Stimulated activated CD8-positive, alpha-beta memory T cell treated with anti-CD3 and anti-CD28 coated beads, Interleukin-7, amount 100 ng/mL, for 48 hours (primary cell): ENCODE measurements at regions not wholly inside any gene's neighbourhood (a gene's known extent, or its start where the extent isn't known, plus 50 kb on each side); places are given as distances from the start of the nearest gene placed in this dataset.
"Not testable (repeated sequence)": the region's sequence is repeated elsewhere in the genome, so short reads cannot be mapped to it uniquely, and the experiment has no call there.

Experiments
- DNase-seq, 2 donors: peaks; one replicate each; pipeline ENCODE4 v3.0.0-alpha.2; 2020; ENCODE audit warnings: low read depth in 1 of 2; ENCODE audit errors: extremely low read depth in 1 of 2

DNA sequence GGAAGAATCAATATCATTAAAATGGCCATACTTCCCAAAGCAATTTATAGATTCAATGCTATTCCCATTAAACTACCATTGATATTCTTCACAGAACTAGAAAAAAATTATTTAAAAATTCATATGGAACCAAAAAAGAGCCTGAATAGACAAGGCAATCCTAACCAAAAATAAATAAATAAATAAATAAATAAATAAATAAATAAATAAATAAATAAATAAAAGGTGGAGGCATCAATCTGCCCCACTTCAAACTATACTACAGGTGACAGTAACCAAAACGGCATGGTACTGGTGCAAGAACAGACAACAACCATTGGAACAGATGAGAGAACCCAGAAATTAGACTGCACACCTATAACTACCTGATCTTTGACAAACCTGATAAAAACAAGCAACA, 598.5 kb upstream of the GRM3 start:
- DNase-seq, result not testable (repeated sequence)

DNA sequence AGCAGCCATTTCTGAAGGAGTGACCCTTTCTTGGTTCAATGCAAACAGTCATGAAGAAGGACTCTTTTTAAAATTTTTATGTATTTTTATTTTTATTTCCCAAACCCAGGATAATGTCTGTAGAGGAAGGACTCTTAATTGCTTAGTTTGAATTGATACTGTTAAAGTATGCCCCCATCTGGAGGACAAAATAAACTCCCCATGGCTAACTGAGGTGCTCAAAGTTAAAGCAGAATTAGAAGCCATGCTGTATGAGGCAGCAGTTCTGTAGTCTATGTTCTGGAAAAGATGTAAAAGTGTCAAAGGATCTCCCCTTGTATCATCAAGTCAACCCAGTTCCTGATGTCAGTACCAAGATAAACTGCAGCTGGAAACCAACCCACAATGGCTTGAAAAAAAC, 617.9 kb upstream of the GRM3 start:
- no peak for DNase-seq

DNA sequence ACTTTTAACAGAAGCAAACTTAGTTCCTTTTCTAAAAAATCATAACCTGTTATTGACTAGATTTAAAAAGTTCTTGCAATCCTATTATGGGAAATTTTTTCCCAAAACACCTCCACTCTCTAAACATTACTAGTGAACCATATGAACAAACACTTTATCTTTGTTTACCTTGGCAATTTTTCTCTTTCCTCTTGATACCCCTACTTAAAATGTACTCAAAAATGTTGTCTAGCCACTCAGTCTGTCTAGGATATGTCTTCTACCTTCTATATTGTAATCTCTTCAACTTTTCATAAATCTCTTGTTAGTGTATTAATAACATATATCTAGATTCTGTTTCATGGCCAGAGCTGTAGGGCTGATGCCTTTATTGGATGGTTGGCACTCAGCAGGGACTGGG, 630.0 kb upstream of the GRM3 start:
- no peak for DNase-seq

DNA sequence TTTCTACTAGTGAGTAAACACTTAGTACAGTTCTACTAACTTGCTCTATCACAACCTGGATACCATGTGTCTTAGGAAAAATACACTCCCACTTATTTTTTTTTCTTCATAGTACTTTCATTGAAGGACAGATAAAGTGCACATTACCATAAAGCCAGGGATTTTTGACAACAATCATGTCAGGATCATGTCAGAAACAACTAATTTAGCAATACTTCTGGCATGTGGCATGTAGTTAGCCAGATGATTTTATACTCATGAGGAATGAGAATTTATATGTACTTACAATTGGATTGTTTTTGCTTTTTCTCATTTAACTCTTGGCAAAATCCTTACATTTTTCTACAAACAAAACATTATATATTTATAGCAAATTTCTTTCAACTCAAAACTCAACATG, 630.7 kb upstream of the GRM3 start:
- DNase-seq, result no peak

DNA sequence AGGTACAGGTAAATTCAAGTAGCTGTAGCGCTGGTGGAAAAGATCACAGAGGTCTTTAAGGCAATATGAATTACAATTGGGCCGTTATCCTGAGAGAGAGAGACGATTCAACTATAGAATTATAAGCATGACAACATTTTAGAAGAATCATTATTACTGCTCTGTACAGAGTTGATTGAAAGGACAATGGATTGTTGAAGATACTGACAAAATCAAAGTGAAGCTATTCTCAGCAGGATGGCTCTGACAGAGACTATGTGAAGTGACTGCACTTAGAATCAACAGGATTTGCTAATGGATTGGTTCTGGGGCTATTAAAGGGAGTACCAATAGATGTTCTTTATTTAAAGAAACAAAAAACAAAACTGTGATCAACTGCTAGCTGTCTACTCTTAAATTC, 634.8 kb upstream of the GRM3 start:
- DNase-seq, result no peak

DNA sequence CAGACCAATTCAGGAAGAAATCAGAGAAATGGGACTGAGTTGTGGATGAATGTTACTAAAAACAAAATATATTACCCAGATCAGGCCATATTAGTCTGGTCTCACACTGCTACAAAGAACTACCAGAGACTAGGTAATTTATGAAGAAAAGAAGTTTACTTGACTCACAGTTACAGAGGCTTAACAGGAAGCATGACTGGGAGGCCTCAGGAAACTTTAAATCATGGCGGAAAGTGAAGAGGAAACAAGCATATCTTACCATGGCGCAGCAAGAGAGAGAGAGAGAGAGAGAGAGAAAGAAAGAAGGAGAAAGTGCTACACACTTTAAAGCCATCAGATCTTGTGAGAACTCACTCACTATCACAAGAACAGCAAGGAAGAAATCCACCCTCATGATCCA, 636.8 kb upstream of the GRM3 start:
- DNase-seq, result no peak

DNA sequence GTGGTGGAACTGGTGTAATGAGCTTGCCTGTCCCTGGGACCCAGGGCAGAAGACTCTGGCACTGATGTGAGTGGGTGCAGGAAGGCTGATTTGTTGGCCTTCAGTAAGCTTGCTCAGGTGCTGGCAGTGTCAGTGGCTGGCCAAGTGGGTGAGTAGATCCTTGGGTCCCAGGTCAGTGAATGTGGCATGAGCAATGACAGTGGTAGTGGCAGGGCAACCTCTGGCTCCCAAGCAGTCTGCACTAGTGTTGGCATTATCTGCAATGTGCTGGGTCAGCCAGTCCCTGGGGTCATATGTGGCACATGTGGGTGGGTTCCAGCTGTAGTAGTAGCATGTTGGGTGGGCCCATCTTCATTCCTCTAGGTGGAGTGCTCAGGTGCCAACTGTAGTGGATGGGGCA, 640.9 kb upstream of the GRM3 start:
- no peak for DNase-seq

DNA sequence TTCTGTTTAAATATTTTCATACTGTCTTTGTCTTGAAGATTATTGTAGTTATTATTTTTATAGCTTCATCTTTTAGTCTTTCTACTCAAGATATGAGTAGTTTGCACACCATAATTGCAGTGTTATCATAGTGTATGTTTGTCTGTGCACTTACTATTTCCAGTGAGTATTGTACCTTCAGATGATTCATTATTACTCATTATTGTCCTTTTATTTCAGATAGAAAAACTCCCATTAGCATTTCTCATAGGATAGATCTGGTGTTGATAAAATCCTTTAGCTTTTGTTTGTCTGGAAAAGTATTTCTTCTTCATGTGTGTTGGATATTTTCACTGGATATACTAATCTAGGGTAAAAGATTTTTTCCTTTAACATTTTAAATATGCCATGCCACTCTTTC, 646.2 kb upstream of the GRM3 start:
- DNase-seq, result no peak

GRCh38 chr7:85995101-85995500, 648.6 kb upstream of the GRM3 start:
- DNase-seq, result no peak

GRCh38 chr7:85980740-85981139, 663.0 kb upstream of the GRM3 start:
- no peak for DNase-seq

DNA sequence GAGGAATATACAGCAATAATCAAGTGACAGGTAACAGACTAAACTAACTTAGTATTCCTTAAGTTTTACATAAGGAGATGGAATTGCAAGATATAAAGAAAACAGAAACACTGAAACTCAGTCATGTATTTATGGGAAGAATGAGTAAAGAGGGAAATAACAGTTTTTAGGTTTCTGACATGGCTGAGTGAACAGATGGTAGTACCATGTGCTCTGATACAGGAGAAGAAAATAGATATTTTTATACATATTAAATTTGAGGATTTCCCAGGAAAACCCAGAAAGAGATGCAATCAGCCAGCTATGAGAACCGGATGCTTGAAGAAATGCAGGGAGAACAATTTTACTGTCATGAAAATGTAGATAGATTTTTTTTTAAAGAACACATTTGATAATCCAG, 669.5 kb upstream of the GRM3 start:
- DNase-seq, result no peak

GRCh38 chr7:85972504-85973141, 671.1 kb upstream of the GRM3 start:
- no peak for DNase-seq

- DNase-seq, result no peak
These were observed 688.7 kb upstream of the GRM3 start for GRCh38 chr7:85954961-85955360.

GRCh38 chr7:85950871-85951270, 692.8 kb upstream of the GRM3 start:
- no peak for DNase-seq

DNA sequence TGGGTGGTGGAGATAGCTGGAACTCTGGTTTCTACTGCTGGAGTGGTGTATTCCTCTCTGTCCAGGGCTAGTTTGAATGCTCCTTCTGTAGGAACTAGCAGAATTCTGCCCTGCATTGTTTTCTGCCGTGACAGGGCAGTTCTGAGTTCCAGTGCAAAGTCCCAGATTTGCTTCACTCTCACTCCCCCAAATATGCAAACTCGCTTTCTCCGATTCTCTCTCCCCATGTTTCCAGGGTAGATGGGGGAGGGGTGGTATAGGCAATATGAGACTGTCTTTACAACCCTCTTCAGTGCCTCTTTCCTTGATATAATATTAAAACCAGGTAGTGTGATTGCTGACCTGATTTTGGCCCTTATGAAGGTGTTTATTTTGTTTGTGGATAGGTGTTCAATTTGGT, 693.3 kb upstream of the GRM3 start:
- no peak for DNase-seq

GRCh38 chr7:85947767-85948166, 695.9 kb upstream of the GRM3 start:
- DNase-seq, result no peak

DNA sequence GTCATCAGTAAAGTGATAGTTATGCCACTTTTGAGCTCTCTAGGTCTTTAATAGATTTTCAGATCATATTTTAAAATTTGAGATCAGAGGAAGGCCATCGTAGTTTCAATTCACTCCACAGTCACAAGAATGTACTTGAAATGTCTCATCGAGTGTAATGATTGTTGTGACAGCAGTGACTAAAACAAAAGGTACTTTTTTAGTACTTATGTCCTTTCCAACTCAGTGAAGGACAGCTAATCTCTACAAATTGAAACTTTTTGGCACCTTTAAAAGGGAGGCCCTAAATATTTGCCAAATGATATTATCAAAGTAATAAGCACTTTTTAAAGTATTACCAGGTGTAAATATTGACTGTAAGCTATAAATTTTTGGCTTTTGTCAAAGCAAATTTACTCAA, 702.9 kb upstream of the GRM3 start:
- DNase-seq, result no peak

DNA sequence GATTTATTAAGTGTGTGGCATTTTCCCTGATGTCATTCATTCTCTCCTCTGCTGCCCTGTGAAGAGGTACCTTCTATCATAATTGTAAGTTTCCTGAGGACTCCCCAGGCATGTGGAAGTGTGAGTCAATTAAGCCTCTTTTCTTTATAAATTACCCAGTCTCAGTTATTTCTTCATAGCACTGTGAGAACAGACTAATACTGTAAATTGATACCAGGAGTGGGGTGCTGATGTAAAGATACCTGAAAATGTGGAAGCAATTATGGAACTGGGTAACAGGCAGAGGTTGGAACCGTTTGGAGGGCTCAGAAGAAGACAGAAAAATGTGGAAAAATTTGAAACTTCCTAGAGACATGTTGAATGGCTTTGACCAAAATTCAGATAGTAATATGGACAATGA, 711.8 kb upstream of the GRM3 start:
- no peak for DNase-seq

DNA sequence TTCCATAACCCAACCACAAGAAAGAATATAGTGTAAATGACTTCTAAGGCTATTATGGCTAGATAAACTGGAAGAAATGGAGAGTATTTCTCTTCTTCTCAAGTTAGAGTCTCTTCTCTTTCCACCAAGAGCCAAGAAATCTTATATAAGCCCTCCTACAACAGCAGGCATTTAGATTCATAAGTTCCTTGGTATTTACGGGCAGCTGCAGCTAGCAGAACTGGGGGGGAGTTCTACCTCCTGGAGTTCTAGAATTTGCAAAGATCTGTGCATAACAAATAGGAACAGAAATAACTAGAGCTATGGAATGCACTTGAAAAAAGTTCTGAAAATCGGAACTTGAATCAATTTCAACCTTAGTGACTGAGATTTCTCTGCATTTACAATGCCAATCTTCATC, 715.2 kb upstream of the GRM3 start:
- no peak for DNase-seq

DNA sequence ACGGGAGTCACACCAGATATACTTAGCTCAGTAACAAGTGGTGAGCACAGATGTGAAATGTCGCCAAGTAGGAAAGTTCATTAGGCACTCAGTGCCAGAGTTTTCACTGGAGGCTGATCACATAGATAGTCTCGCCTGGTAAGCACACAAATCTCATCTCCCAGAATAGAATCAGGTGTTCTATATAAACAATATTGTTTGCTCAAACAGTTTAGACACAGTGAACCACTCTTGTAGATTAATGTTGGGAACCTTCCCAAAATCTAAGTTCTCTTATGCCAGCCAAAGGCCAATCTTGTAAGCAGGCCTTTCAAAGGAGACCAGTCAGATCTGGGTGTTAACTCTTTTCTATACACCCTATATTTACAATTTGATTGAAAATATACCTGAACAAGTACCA, 716.5 kb upstream of the GRM3 start:
- DNase-seq, result no peak

DNA sequence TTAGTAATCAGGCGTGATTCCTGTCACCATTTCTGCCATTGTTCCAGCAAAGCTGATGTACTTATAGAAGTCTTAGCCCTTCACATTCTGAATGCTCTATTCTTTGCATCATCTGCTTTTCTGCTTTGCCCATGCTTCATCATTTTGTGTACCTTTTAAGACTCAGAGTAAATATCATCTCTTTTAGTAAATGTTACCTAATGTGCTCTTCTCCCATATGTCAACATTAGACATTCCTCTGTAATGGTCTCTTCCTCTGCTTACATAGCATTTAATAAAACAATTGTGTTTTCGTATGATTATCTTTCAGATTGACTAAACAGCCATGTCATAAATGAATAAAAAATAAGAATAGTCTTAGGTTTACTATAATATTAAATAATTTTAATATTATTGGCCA, 719.6 kb upstream of the GRM3 start:
- DNase-seq, result no peak

DNA sequence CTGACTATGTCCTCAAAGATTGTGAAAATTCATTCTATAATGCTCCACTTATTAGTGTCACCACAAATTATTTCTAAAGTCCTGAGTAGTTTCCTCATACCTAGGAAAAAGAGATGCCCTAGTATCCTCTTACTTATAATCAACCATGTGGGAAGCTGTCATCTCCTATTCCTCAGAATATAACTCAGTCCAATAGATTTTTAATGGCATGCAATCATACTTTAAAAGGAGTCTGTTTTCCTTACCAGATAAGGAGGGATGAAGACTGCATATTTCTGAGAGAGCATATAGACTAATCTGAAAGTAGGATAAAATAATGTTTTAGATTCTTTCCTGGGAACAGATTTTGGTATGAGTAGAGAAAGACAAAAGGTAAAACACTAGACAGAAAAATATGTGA, 727.7 kb upstream of the GRM3 start:
- no peak for DNase-seq

GRCh38 chr7:85914437-85914836, 727.6 kb upstream of the SEMA3D start:
- no peak for DNase-seq

DNA sequence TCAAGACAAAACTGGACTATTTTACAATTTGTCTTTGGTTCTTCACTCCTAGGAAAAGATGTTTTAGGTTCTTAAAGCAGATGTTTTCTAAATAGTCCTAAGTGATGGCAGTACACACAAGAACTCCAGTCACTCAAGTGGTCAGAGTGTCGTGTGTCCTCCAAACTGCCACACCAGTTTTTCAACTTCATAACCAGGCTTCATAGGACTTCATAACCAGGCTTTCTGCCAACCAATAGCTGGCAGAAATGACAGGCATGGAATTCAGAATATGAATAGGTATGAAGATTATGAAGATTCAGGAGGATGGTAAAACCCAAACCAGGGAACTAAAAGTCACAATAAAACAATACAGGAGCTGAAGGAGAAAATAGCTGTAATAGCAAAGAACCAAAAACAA, 721.2 kb upstream of the SEMA3D start:
- DNase-seq, result no peak
